Sigmoid colon (tissue), 4 donors: ENCODE measurements at regions not wholly inside any gene's neighbourhood (a gene's known extent, or its start where the extent isn't known, plus 50 kb on each side); places are given as distances from the start of the nearest gene placed in this dataset.

Experiments
- EP300 ChIP-seq, 4 donors: sonication (generic); formaldehyde crosslinking; IDR thresholded peaks; one replicate each; pipeline ENCODE4 v1.6.1; 2017; ENCODE audit warnings: antibody characterized with exemption in 4 of 4
- POLR2A ChIP-seq, 2 donors: fragments of 450-650 bp; IDR thresholded peaks; one replicate each; pipeline ENCODE4 v1.6.1; 2016; ENCODE audit warnings: antibody characterized with exemption in 2 of 2, mild to moderate bottlenecking in 2 of 2, moderate library complexity in 2 of 2

DNA sequence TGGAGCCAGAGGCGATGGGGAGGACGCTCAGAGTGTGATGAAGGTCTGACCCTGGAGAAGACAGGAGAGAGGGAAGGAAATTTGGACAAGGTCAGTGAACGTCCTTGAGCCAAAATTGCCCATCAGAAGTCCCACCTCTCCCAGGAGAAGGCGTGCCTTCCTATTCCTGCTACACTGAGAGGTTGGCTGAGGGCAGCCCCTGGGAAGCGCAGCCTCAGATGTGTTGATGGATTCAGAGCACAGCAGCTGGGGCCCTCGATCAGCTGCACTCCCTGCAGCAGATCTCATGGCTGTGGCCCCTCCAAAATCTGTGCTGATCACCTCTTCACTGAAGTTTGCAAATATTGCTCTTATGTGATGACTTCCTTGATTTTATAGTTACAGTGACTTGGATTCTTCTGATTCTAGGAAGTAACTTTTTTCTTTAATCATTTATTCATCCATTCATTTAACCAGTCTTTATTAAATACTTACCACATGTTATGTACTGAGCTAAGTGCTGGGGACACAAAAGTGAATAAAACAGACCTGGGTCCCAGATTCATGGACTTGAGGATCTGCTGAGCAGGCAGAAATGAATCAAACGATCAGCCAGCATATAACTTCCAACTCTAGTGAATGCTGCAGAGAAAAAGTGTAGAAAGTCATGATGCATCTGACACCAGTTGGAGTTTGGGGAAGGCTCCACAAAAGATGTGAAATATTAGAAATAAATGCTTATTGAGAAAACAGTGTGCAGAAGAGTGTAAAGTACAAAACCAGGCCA, 69.6 kb upstream of the ARMC2 start:
- TF ChIP-seq EP300 (IDR thresholded peaks at IDR 0.05): no peak
- TF ChIP-seq POLR2A (IDR thresholded peaks at IDR 0.05): no peak
